ENCODE measurements at regions not wholly inside any gene's neighbourhood (a gene's known extent, or its start where the extent isn't known, plus 50 kb on each side); places are given as distances from the start of the nearest gene placed in this dataset.

DNA sequence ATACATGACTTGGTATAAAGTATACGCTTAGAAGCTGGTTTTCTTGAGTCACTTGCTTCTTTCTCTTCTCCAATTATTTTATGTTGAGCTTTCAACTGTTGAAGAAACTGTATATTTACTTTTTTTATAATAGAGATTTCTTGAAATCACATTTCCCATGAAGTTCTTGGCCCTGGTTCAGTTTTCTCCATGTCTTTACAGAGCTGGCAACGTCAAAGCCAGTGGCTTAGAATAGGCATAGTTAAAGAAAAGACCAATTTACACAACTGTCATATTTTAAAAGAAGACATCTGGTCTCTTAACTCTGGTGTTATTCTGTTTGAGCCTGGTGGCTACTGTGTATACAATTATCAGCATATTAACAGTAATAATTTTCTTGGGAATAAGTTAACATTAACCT lies 1249.3 kb downstream of the CDH12 start:
- no peak for TF ChIP-seq CTCF (IDR thresholded peaks at IDR 0.05)
- Histone ChIP-seq H3K9me3 (no peaks in the 10 kb centered on the region), H3K4me3 (no peak overlapping the region), H3K27me3 (replicated peaks; ENCODE audit: insufficient read depth) (no peaks in the 10 kb centered on the region), H3K36me3 (no peaks in the 10 kb centered on the region), H3K4me1 (ENCODE audit: control insufficient read depth in 1 of 2, low read depth in 2 of 2) (no peaks in the 10 kb centered on the region), H3K27ac (no peak overlapping the region)
- no peak for ATAC-seq (ENCODE audit: insufficient number of reproducible peaks, low FRiP score, low read depth)
- DNase-seq (ENCODE audit: low spot score) = no peak

GRCh38 chr5:21594566-21594965 lies 1258.6 kb downstream of the CDH12 start:
- Histone ChIP-seq H3K27me3 (replicated peaks; ENCODE audit: insufficient read depth) (no peaks in the 10 kb centered on the region), H3K27ac (no peak overlapping the region), H3K9me3 (no peaks in the 10 kb centered on the region), H3K4me1 (ENCODE audit: control insufficient read depth in 1 of 2, low read depth in 2 of 2) (no peaks in the 10 kb centered on the region), H3K36me3 (no peaks in the 10 kb centered on the region), H3K4me3 (no peak overlapping the region)
- ATAC-seq (ENCODE audit: insufficient number of reproducible peaks, low FRiP score, low read depth) (no peak), DNase-seq (ENCODE audit: low spot score) (no peak)
- TF ChIP-seq CTCF (IDR thresholded peaks at IDR 0.05) = no peak

GRCh38 chr5:21593261-21593660 lies 1259.9 kb downstream of the CDH12 start:
- DNase-seq (ENCODE audit: low spot score) (no peak), ATAC-seq (ENCODE audit: insufficient number of reproducible peaks, low FRiP score, low read depth) (no peak)
- Histone ChIP-seq H3K9me3 (no peaks in the 10 kb centered on the region), H3K4me1 (ENCODE audit: control insufficient read depth in 1 of 2, low read depth in 2 of 2) (no peaks in the 10 kb centered on the region), H3K36me3 (no peaks in the 10 kb centered on the region), H3K27me3 (replicated peaks; ENCODE audit: insufficient read depth) (no peaks in the 10 kb centered on the region), H3K27ac (no peak overlapping the region), H3K4me3 (no peak overlapping the region)
- TF ChIP-seq CTCF (IDR thresholded peaks at IDR 0.05) = no peak

GRCh38 chr5:21581508-21581907 lies 1271.6 kb downstream of the CDH12 start:
- Histone ChIP-seq H3K4me3 (no peak overlapping the region), H3K27ac (no peak overlapping the region), H3K9me3 (no peaks in the 10 kb centered on the region), H3K4me1 (ENCODE audit: control insufficient read depth in 1 of 2, low read depth in 2 of 2) (no peaks in the 10 kb centered on the region), H3K27me3 (replicated peaks; ENCODE audit: insufficient read depth) (no peaks in the 10 kb centered on the region), H3K36me3 (no peaks in the 10 kb centered on the region)
- ATAC-seq (ENCODE audit: insufficient number of reproducible peaks, low FRiP score, low read depth) (no peak), DNase-seq (ENCODE audit: low spot score) (no peak)
- TF ChIP-seq CTCF (IDR thresholded peaks at IDR 0.05) = no peak

- ATAC-seq (ENCODE audit: insufficient number of reproducible peaks, low FRiP score, low read depth) = no peak
- H3K9me3 ChIP-seq = no peaks in the 10 kb centered on the region
- no peak for TF ChIP-seq CTCF (IDR thresholded peaks at IDR 0.05)
- DNase-seq (ENCODE audit: low spot score) = no peak
- H3K27ac ChIP-seq = no peak overlapping the region
- H3K27me3 ChIP-seq (replicated peaks; ENCODE audit: insufficient read depth) = no peaks in the 10 kb centered on the region
- H3K4me1 ChIP-seq (ENCODE audit: control insufficient read depth in 1 of 2, low read depth in 2 of 2) = no peaks in the 10 kb centered on the region
- H3K4me3 ChIP-seq = no peak overlapping the region
- H3K36me3 ChIP-seq = no peaks in the 10 kb centered on the region
Measured at GRCh38 chr5:21574961-21575360, 1278.2 kb downstream of the CDH12 start.
